Endodermal cell (in vitro differentiated cells): ENCODE measurements at regions not wholly inside any gene's neighbourhood (a gene's known extent, or its start where the extent isn't known, plus 50 kb on each side); places are given as distances from the start of the nearest gene placed in this dataset.

Source experiments
- DNase-seq: peaks from one replicate; pipeline ENCODE4 v3.0.0-alpha.2; 2017
- H3K27ac ChIP-seq: 2 replicates; pipeline ENCODE4 v1.5.1; 2013; ENCODE audit warnings: mild to moderate bottlenecking, low read depth, low read length, moderate library complexity
- H3K27me3 ChIP-seq: 2 replicates; pipeline ENCODE4 v1.6.1; 2013; ENCODE audit warnings: mild to moderate bottlenecking, low read length, moderate library complexity; ENCODE audit not compliant: insufficient read depth, control insufficient read depth, poor library complexity, severe bottlenecking
- H3K36me3 ChIP-seq: 2 replicates; pipeline ENCODE4 v1.7.0; 2013; ENCODE audit warnings: mild to moderate bottlenecking, low read length, moderate library complexity; ENCODE audit not compliant: control insufficient read depth, insufficient read depth
- H3K4me1 ChIP-seq: one replicate; pipeline ENCODE4 v1.7.0; 2013; ENCODE audit warnings: low read length; ENCODE audit not compliant: control insufficient read depth, insufficient read depth
- H3K4me3 ChIP-seq: 2 replicates; pipeline ENCODE4 v1.5.1; 2013; ENCODE audit warnings: mild to moderate bottlenecking, low read length, moderate library complexity
- H3K9ac ChIP-seq: 2 replicates; pipeline ENCODE4 v1.6.1; 2013; ENCODE audit warnings: mild to moderate bottlenecking, low read length, moderate library complexity; ENCODE audit not compliant: poor library complexity, severe bottlenecking; ENCODE audit errors: extremely low read depth
- H3K9me3 ChIP-seq: 2 replicates; pipeline ENCODE4 v1.6.1; 2013; ENCODE audit warnings: mild to moderate bottlenecking, low read length, moderate library complexity; ENCODE audit not compliant: control insufficient read depth
- H3K27ac Mint-ChIP-seq: 2 replicates; pipeline ENCODE4 v1.8.0; 2020; ENCODE audit warnings: mixed read lengths
- H3K27me3 Mint-ChIP-seq: 2 replicates; pipeline ENCODE4 v1.8.0; 2021; ENCODE audit warnings: mild to moderate bottlenecking, mixed read lengths; ENCODE audit not compliant: insufficient read depth
- H3K36me3 Mint-ChIP-seq: 2 replicates; pipeline ENCODE4 v1.8.0; 2020; ENCODE audit warnings: low read depth, mixed read lengths
- H3K4me1 Mint-ChIP-seq: 2 replicates; pipeline ENCODE4 v1.8.0; 2020; ENCODE audit warnings: mixed read lengths
- H3K4me3 Mint-ChIP-seq: 2 replicates; pipeline ENCODE4 v1.8.0; 2020; ENCODE audit warnings: mild to moderate bottlenecking, moderate library complexity, mixed read lengths
- H3K9me3 Mint-ChIP-seq: 2 replicates; pipeline ENCODE4 v1.8.0; 2020; ENCODE audit warnings: mild to moderate bottlenecking, mixed read lengths
- CTCF ChIP-seq: fragments of 200-600 bp; sonication (generic); conservative IDR thresholded peaks from 2 replicates; pipeline ENCODE4 v1.5.0; 2021; ENCODE audit warnings: antibody characterized with exemption, mild to moderate bottlenecking
- WGBS, 2 experiments: methylation state at CpG; one replicate each; pipeline versions ENCODE4 v1.1.5 to v1.1.7; 2013; ENCODE audit warnings: missing lambda C conversion rate in 2 of 2, mixed read lengths in 1 of 2; ENCODE audit not compliant: insufficient coverage in 1 of 2, insufficient read length in 1 of 2; 5-methylcytosine and 5-hydroxymethylcytosine counted together

DNA sequence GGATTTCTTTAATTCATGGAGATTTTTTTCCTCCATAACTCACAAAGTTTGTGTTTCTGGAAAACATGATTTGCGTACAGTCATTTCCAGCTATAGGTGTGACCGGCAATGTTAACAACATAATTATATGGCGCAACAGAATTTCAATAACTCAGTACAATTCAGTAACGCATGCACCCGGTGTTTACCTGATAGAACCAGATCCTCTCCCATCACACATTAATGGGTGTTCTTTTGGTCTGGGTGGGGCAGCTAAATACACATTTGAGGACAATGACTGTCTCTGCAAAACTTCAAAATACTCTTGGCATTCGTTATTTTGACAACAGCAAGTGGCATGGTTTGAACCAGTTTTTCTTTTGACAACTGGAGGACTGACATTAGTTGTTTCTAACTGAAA, 102.3 kb downstream of the KLF6 start:
- WGBS, 2 experiments: 94 to 96% methylated on average over 2 to 6 of the region's 6 CpGs
- TF ChIP-seq CTCF: no peak

DNA sequence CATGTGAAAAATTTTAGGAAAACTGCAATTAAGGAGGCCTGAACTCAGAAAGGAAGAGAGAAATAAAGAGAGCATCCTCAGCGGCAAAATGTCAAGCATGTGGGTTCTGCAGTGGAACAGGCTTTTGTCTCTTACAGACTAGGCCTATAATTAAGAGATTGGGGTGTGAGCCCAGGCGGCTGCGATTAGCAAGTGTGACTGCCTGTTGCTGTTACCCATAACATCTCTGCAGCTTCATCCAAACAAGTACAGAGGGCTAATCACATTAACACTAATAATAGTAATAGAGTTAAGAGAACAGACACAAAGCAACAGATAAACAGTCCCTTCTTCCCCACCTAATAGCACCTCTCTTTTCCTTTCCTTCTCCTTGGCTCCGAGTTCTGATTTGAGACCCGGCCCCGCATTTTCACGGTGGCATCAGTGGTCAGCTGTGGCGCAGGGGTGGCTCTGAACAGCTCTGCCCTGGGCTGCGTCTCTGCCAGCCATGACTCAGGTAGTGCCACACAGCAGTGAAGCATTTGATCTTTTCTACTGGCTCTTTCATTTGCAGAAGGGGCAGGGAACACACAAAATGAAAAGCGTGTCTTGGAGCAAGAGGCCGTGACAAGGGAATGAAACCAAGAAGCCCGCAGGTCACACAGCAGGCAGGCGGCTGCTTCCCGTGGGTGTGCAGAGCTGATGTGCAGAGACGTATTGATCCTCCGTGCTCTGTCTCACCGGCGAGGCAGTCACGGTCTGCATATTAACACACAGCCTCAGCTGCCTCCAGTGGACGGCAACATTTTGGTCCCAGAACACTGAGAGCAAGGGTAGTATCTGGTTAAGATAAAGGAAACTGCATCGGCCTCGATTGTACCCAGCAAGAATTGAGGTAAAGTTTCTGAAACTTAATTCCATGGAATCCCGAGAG, 103.1 kb downstream of the KLF6 start:
- WGBS, 2 experiments: 70 to 85% methylated on average over 20 to 23 of the region's 23 CpGs
- H3K4me1 Mint-ChIP-seq: peaks cover 13% of the 10 kb centered on the region
- H3K36me3 ChIP-seq: no peaks in the 10 kb centered on the region
- H3K36me3 Mint-ChIP-seq: no peaks in the 10 kb centered on the region
- DNase-seq: no peak
- no peak for TF ChIP-seq CTCF
- H3K4me3 Mint-ChIP-seq: no peak overlapping the region
- no peaks in the 10 kb centered on the region for H3K27me3 Mint-ChIP-seq
- H3K27ac Mint-ChIP-seq: no peak overlapping the region
- no peak overlapping the region for H3K4me3 ChIP-seq
- H3K27me3 ChIP-seq: no peaks in the 10 kb centered on the region
- peak overlapping the region; percentile 3 for H3K27ac ChIP-seq
- H3K4me1 ChIP-seq: peaks cover 9% of the 10 kb centered on the region
- H3K9me3 Mint-ChIP-seq: no peaks in the 10 kb centered on the region
- H3K9me3 ChIP-seq: no peaks in the 10 kb centered on the region
- H3K9ac ChIP-seq: no peak overlapping the region

More for the DNA sequence above, 102.3 kb downstream of the KLF6 start:
- no peak overlapping the region for H3K27ac ChIP-seq
- no peak overlapping the region for H3K9ac ChIP-seq
- Mint-ChIP-seq H3K36me3 (no peaks in the 10 kb centered on the region), H3K9me3 (no peaks in the 10 kb centered on the region), H3K4me3 (no peak overlapping the region), H3K27me3 (no peaks in the 10 kb centered on the region), H3K27ac (no peak overlapping the region), H3K4me1 (peaks cover 13% of the 10 kb centered on the region)
- no peak for DNase-seq
- H3K9me3 ChIP-seq: no peaks in the 10 kb centered on the region
- H3K36me3 ChIP-seq: no peaks in the 10 kb centered on the region
- no peaks in the 10 kb centered on the region for H3K27me3 ChIP-seq
- peaks cover 9% of the 10 kb centered on the region for H3K4me1 ChIP-seq
- H3K4me3 ChIP-seq: no peak overlapping the region

DNA sequence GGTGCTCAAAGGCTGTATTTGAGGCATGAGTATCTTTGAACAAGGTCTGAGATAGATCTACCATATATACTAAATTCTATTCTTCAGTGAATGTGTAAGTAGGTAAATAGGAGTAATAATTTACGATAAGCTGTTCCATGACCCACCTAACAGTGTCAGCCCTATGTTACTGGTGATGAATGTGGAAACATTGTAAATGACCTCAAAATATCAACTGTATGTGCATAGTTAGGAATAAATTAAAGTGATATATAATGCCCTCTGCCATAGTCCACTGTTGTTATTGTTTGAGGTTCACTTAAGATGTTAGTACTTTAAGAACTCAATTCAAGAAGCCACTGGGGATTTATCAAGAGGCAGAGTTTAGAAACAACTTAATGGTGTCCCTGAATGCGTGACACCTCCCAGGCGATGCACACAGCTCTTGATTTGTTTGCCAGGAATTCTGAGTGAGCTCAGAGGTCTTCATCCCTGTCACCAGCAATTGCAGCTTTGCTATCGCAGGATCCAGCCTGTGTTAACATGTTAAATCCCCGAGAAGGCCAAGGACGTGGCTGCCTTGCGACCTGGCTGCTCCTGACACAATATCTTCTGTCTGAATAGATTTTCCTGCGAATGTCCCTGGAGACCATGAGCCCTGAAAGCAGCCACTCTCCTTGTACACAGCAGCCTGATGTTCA, 104.9 kb downstream of the KLF6 start:
- peaks cover 10% of the 10 kb centered on the region for H3K4me1 Mint-ChIP-seq
- Histone ChIP-seq H3K27me3 (no peaks in the 10 kb centered on the region), H3K36me3 (no peaks in the 10 kb centered on the region), H3K4me3 (no peak overlapping the region), H3K27ac (no peak overlapping the region), H3K9ac (no peak overlapping the region), H3K9me3 (no peaks in the 10 kb centered on the region), H3K4me1 (peaks cover 9% of the 10 kb centered on the region)
- no peak overlapping the region for H3K27ac Mint-ChIP-seq
- no peaks in the 10 kb centered on the region for H3K9me3 Mint-ChIP-seq
- H3K4me3 Mint-ChIP-seq: no peak overlapping the region
- WGBS, 2 experiments: 93 to 94% methylated on average over 6 to 8 of the region's 8 CpGs
- TF ChIP-seq CTCF: no peak
- H3K27me3 Mint-ChIP-seq: no peaks in the 10 kb centered on the region
- H3K36me3 Mint-ChIP-seq: no peaks in the 10 kb centered on the region
- no peak for DNase-seq
